ENCODE measurements at regions not wholly inside any gene's neighbourhood (a gene's known extent, or its start where the extent isn't known, plus 50 kb on each side); places are given as distances from the start of the nearest gene placed in this dataset.
"Not testable (repeated sequence)": the region's sequence is repeated elsewhere in the genome, so short reads cannot be mapped to it uniquely, and the experiment has no call there.

- DNase-seq, result no peak
Observed at GRCh38 chr4:67328393-67328792, 216.9 kb downstream of the CENPC start.

DNA sequence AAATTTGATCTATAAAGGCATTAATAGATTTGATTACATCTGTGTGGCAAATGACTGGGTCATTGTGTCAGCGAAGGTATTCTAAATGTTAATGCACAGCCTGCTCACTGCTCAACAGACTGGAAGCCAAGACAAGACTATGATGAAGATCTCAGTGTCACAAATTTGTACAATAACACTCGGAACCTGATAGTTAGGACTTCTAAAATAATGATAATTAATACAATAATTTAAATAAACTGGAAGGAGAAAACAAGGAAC, 217.4 kb downstream of the CENPC start:
- no peak for DNase-seq

GRCh38 chr4:67327245-67328017, 217.9 kb downstream of the CENPC start:
- DNase-seq, result no peak

DNA sequence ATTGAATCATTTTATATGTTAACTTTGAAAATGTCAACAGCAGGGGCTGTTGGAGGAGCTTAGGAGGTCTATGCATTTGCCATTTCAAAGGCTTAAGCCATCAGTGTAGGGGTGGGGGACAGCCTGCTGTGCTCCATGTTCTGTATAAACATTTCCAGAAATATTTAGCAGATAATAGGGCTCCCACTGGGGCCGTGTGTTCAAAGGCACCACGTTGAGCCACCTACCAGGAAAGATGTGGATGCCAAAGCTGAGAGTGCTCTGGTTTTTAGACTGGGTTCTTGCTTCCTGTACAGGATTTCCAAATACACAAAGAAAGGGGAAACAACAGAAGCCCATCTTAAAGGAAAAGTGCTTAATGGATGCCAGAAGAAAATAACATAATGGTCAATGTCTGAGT, 219.5 kb downstream of the CENPC start:
- no peak for DNase-seq

DNA sequence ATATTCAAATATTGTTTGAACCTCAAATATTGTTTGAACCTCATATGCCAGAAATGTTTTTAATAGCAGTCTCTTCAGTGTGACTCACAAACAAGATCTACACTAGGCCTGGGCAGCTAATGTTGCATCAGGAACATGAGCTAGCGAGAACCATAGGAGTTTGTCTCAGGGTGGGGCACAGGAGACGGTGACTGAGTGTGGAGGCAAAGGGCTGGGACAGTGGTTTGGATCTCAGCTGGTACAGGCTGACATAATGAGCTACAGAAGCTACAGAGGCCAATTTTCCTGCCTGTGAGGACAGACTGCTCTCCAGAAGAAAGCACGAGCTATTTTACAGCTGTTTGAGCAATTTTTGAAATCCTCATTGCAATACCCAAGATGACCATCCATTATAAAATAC, 224.7 kb downstream of the CENPC start:
- DNase-seq, result no peak

- not testable (repeated sequence) for DNase-seq
Observed at GRCh38 chr4:67319607-67320006, 225.7 kb downstream of the CENPC start.

GRCh38 chr4:67300497-67301185, 244.7 kb downstream of the CENPC start:
- not testable (repeated sequence) for DNase-seq

GRCh38 chr4:67292636-67293035, 252.7 kb downstream of the CENPC start:
- no peak for DNase-seq

DNA sequence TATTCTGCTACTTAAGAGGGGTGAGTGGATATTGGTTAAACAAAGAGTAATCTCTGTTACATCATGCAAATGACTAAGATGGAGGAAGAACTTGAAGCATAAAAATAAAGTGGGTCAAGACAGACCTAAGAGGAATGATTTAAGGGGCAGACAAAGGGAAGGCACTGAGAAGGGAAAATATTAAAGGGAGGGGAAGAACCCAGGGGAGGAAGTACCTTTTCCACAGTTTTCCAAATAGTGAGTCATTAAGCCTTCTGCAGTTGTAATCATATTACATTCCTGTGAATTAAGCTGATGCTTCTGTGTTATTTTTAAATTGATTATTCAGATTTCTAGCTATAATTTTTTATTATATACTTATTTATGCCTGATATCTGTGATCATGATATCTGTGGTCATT, 253.3 kb downstream of the CENPC start:
- no peak for DNase-seq

DNA sequence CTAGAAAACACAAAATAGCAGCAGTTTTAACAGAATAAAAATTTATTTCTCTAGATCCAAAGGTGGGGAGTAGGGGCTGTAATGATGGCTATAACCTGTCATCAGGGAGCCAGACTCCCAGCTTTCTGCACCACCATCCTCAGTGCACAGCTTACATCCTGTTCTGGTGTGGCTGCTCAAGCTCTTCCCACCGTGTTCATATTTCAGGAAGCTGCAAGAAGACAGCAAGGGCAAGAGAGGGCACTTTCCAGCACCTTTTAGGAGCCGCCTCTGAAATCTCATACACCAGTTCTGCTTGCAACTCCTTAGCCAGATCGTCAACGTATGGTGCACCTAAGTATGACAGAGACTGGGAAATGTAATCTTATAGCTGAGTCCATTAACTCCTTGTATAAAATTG, 253.7 kb downstream of the CENPC start:
- DNase-seq, result no peak

- DNase-seq, result no peak
Observed at GRCh38 chr4:67288964-67289363, 256.3 kb downstream of the CENPC start.

DNA sequence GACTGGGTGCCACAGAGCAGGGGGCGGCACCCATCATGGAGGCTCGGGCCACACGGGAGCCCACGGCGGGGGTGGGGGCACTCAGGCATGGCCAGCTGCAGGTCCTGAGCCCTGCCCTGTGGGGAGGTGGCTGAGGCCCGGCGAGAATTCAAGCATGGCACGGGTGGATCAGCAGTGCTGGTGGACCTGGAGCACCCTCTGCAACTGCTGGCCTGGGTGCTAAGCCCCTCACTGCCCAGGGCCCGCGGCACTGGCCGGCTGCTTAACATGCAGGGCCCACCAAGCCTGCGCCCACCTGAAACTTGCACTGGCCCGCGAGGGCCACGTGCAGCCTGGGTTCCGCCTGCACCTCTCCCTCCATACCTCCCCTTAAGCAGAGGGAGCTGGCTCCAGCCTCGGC, 258.6 kb downstream of the CENPC start:
- DNase-seq, result no peak

DNA sequence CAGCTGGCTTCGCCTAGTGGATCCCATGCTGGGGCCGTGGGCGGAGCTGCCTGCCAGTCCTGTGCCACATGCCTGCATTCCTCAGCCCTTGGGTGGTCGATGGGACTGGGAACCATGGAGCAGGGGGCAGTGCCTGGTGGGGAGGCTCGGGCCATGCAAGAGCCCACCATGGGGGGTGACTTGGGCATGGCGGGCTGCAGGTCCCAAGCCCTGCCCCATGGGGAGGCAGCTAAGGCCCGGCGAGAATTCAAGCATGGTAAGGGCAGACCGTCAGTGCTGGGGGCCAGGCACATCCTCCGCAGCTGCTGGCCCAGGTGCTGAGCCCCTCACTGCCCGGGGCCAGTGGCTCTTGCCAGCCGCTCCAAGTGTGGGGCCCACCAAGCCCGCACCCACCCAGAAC, 262.6 kb downstream of the CENPC start:
- DNase-seq, result no peak

DNA sequence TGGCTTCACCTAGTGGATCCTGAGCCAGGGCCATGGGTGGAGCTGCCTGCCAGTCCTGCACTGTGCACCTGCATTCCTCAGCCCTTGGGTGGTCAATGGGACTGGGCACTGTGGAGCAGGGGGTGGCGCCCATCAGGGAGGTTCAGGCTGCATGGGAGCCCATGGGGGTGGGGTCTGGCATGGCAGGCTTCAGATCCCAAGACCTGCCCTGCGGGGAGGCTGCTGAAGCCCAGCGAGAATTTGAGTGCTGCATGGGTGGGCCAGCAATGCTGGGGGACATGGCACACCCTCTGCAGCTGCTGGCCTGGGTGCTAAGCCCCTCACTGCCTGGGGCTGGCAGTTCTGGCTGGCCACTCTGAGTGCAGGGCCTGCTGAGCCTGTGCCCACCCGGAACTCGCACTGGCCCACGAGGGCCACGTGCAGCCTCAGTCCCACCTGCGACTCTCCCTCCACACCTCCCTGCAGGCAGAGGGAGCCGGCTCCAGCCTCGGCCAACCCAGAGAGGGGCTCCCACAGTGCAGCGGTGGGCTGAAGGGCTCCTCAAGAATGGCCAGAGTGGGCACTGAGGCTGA, 270.0 kb downstream of the CENPC start:
- no peak for DNase-seq

GRCh38 chr4:67274671-67275070, 270.6 kb downstream of the CENPC start:
- not testable (repeated sequence) for DNase-seq

DNA sequence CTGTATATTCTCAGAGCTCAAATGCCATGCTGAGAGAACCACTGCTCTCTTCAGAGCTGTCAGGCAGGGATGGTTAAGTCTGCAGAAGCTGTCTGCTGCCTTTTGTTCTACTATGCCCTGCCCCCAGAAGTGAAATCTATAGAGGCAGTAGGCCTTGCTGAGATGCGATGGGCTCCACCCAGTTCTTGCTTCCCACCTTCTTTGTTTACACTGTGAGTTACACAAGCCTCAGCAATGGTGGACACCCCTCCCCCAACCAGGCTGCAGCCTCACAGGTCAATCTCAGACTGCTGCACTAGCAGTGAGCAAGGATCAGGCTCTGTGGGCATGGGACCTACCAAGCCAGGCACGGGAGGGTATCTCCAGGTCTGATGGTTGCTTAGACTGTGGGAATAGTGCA, 271.6 kb downstream of the CENPC start:
- DNase-seq, result no peak

- no peak for DNase-seq
Observed at GRCh38 chr4:67261971-67262370, 283.3 kb downstream of the CENPC start.

- DNase-seq, result no peak
Observed at GRCh38 chr4:67256388-67257043, 288.8 kb downstream of the CENPC start.

DNA sequence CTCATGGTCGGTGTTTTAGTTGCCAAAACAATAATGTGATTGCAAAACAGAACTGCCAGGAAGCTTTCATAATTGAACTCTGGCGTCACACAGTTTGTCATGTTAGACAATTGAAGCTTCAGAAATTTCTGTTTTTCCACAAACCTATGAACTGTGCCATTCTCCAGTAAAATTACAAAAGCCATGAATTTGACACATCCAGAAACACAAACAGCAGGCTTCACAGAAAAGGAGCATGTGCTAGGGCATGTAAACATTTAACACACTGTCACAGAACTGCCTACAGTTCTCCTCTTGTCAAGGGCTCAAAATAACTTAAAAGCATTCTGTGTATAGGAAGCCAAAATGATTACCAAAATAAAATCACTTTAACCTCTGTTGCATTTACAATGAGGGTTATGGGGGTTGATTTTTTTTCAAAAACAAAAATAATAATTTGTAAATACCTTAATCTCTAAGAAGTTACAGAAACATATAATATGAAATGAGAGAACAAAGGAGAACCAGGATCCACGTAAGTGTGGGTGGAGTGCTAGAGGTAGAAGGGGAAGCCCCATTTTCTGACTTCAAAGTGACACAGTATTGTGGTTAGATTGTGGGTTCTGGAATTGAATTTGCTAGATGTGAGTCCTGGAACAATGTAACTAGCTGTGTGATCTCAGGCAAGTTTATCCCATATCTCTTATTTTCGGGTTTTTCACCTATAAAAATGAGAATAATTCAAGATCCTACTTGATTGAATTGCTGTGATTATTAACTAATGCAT, 295.0 kb downstream of the CENPC start:
- no peak for DNase-seq

DNA sequence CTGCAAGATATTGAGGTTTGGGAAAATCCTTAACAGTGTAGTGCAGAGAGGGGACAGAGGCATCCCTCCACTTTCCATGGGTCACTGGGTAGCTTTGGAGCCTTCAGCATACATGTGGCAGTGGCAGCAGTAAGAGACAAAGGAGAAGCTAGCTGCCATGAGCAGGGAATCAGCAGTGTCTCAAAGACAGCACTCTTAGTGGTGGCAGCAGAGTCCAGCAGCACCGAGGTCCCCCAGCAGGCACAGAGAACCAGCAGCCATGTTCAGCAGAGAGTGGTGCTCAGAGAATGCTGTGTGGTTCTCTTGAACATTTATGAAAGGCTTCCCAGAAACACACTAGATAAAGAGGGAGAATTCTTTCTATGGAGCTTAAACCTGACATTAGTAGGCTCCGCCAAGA, 308.5 kb downstream of the CENPC start:
- DNase-seq, result no peak

DNA sequence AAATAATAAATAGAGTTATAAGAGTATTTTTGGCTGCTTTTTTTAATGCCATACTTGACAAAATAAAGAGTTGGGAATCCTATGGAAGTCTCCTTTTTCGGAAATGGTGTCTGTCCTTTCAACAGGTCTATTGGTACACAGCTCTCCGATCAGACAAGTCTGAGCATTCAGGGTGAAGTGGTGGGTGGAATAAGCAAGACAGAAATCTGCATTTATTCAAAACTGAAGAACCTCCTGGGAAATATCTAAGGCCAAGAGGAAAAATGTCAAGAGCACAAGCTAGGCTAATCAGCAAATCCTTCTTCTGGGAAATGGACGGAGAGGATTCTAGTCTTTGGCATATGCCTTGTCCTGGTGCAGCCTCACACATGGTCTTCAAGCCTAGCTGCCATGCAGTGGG, 309.0 kb downstream of the CENPC start:
- DNase-seq, result no peak

- no peak for DNase-seq
Observed at GRCh38 chr4:67234296-67234695, 311.0 kb downstream of the CENPC start.

GRCh38 chr4:67229148-67229547, 316.2 kb downstream of the CENPC start:
- DNase-seq, result no peak
